Astrocyte (in vitro differentiated cells and primary cell): ENCODE measurements at regions not wholly inside any gene's neighbourhood (a gene's known extent, or its start where the extent isn't known, plus 50 kb on each side); places are given as distances from the start of the nearest gene placed in this dataset.

ENCODE experiments used
- CTCF ChIP-seq: IDR thresholded peaks from 2 replicates; pipeline ENCODE4 v1.5.1; 2011; ENCODE audit warnings: low read depth, mild to moderate bottlenecking, inconsistent platforms, low read length, moderate library complexity; ENCODE audit not compliant: insufficient read depth
- EZH2 ChIP-seq: IDR thresholded peaks from 2 replicates; pipeline ENCODE4 v1.6.1; 2012; ENCODE audit warnings: mild to moderate bottlenecking, low read length, inconsistent platforms; ENCODE audit not compliant: insufficient read depth

- TF ChIP-seq CTCF (no peak), EZH2 (no peak)
These were observed 368.1 kb downstream of the EIPR1 start for GRCh38 chr2:3009483-3009882.
